GM23338 (cell line): ENCODE measurements at regions not wholly inside any gene's neighbourhood (a gene's known extent, or its start where the extent isn't known, plus 50 kb on each side); places are given as distances from the start of the nearest gene placed in this dataset.

Experiments used
- CREB1 ChIP-seq: fragments of 250-450 bp; sonication (Bioruptor Pico); IDR thresholded peaks from 2 replicates; pipeline ENCODE4 v1.5.0; 2020; ENCODE audit warnings: low read depth, mild to moderate bottlenecking, moderate library complexity
- ETS1 ChIP-seq: IDR thresholded peaks from 2 replicates; pipeline ENCODE4 v1.6.1; 2016; ENCODE audit warnings: antibody characterized with exemption
- EZH2 ChIP-seq: fragments of 200-600 bp; sonication (generic); IDR thresholded peaks from one replicate; pipeline ENCODE4 v1.8.0; 2017; ENCODE audit warnings: antibody characterized with exemption, mild to moderate bottlenecking, low read depth; ENCODE audit not compliant: unreplicated experiment
- EZH2phosphoT487 ChIP-seq: fragments of 200-600 bp; sonication (generic); IDR thresholded peaks from one replicate; pipeline ENCODE4 v1.8.1; 2018; ENCODE audit warnings: antibody characterized with exemption; ENCODE audit not compliant: unreplicated experiment
- JUNB ChIP-seq: IDR thresholded peaks from one replicate; pipeline ENCODE4 v1.6.1; 2016; ENCODE audit warnings: antibody characterized with exemption; ENCODE audit not compliant: unreplicated experiment
- NANOG ChIP-seq: IDR thresholded peaks from 2 replicates; pipeline ENCODE4 v1.6.1; 2016; ENCODE audit warnings: antibody characterized with exemption, borderline replicate concordance
- POLR2AphosphoS5 ChIP-seq: IDR thresholded peaks from 2 replicates; pipeline ENCODE4 v1.6.1; 2016; ENCODE audit warnings: antibody characterized with exemption, low read depth
- STAT1 ChIP-seq: IDR thresholded peaks from one replicate; pipeline ENCODE4 v1.6.1; 2016; ENCODE audit warnings: antibody characterized with exemption; ENCODE audit not compliant: unreplicated experiment
- ZNF114 ChIP-seq: fragments of 250-450 bp; sonication (Bioruptor Pico); IDR thresholded peaks from 2 replicates; pipeline ENCODE4 v1.5.0; 2020; ENCODE audit warnings: mild to moderate bottlenecking, moderate library complexity
- ZNF331 ChIP-seq: fragments of 250-450 bp; sonication (Bioruptor Pico); IDR thresholded peaks from 2 replicates; pipeline ENCODE4 v1.5.0; 2020; ENCODE audit warnings: low read depth, mild to moderate bottlenecking, moderate library complexity
- TF ChIP-seq, protein P1 (sequence below), 2 experiments: fragments of 200-600 bp in 1 of 2; sonication (generic) in 1 of 2; conservative IDR thresholded peaks; 2 replicates each; pipeline versions ENCODE4 v1.5.1 to v1.6.1; 2016 to 2017; ENCODE audit warnings: antibody characterized with exemption in 2 of 2, low read depth in 2 of 2, mild to moderate bottlenecking in 2 of 2, moderate library complexity in 1 of 2
- TF ChIP-seq, protein P2 (sequence below): IDR thresholded peaks from one replicate; pipeline ENCODE4 v1.6.1; 2018; ENCODE audit warnings: antibody characterized with exemption; ENCODE audit not compliant: unreplicated experiment

GRCh38 chr9:99509065-99509745 is 287.1 kb downstream of the SEC61B start:
- TF ChIP-seq, protein P1, sequence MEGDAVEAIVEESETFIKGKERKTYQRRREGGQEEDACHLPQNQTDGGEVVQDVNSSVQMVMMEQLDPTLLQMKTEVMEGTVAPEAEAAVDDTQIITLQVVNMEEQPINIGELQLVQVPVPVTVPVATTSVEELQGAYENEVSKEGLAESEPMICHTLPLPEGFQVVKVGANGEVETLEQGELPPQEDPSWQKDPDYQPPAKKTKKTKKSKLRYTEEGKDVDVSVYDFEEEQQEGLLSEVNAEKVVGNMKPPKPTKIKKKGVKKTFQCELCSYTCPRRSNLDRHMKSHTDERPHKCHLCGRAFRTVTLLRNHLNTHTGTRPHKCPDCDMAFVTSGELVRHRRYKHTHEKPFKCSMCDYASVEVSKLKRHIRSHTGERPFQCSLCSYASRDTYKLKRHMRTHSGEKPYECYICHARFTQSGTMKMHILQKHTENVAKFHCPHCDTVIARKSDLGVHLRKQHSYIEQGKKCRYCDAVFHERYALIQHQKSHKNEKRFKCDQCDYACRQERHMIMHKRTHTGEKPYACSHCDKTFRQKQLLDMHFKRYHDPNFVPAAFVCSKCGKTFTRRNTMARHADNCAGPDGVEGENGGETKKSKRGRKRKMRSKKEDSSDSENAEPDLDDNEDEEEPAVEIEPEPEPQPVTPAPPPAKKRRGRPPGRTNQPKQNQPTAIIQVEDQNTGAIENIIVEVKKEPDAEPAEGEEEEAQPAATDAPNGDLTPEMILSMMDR (conservative IDR thresholded peaks at IDR 0.05; ENCODE audit: low read depth in 2 of 2), result no peak
- TF ChIP-seq ZNF114 (no peak), EZH2 (no peak), EZH2phosphoT487 (no peak), ZNF331 (CRISPR knock-in tag) (no peak), CREB1 (CRISPR knock-in tag) (no peak), ETS1 (no peak), JUNB (no peak), POLR2AphosphoS5 (no peak), STAT1 (no peak), NANOG (no peak)
- TF ChIP-seq, protein P2, sequence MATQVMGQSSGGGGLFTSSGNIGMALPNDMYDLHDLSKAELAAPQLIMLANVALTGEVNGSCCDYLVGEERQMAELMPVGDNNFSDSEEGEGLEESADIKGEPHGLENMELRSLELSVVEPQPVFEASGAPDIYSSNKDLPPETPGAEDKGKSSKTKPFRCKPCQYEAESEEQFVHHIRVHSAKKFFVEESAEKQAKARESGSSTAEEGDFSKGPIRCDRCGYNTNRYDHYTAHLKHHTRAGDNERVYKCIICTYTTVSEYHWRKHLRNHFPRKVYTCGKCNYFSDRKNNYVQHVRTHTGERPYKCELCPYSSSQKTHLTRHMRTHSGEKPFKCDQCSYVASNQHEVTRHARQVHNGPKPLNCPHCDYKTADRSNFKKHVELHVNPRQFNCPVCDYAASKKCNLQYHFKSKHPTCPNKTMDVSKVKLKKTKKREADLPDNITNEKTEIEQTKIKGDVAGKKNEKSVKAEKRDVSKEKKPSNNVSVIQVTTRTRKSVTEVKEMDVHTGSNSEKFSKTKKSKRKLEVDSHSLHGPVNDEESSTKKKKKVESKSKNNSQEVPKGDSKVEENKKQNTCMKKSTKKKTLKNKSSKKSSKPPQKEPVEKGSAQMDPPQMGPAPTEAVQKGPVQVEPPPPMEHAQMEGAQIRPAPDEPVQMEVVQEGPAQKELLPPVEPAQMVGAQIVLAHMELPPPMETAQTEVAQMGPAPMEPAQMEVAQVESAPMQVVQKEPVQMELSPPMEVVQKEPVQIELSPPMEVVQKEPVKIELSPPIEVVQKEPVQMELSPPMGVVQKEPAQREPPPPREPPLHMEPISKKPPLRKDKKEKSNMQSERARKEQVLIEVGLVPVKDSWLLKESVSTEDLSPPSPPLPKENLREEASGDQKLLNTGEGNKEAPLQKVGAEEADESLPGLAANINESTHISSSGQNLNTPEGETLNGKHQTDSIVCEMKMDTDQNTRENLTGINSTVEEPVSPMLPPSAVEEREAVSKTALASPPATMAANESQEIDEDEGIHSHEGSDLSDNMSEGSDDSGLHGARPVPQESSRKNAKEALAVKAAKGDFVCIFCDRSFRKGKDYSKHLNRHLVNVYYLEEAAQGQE, result no peak
